ENCODE measurements at regions not wholly inside any gene's neighbourhood (a gene's known extent, or its start where the extent isn't known, plus 50 kb on each side); places are given as distances from the start of the nearest gene placed in this dataset.

DNA sequence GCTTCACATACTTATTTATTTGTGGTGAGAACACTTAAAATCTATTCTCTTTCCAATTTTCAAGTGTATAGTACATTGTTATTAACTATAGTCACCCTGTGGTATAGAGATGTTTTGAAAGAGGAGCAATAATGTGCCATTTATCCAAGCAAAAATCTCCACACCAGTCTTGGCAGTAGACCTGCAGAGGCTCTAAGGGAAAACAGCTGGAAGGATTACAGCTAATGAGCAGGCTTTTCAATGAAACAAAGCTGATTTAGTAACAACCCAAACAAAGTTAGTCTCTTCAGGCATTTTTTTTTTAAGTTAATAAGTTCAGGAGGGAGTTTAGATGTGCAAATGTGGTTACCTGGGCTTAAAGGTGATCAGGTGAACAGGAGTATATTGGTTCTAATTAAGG lies 101.9 kb downstream of the EVX1 start:
- Mint-ChIP-seq H3K27me3 (peaks cover 7% of the 10 kb centered on the region), H3K36me3 (no peaks in the 10 kb centered on the region), H3K4me1 (ENCODE audit: unreplicated experiment) (peaks cover 21% of the 10 kb centered on the region), H3K4me3 (no peak overlapping the region), H3K27ac (no peak overlapping the region), H3K9me3 (no peaks in the 10 kb centered on the region)
- no peak for TF ChIP-seq CTCF (conservative IDR thresholded peaks at IDR 0.05)
- DNase-seq (ENCODE audit: extremely low spot score, unreplicated experiment) = no peak

GRCh38 chr7:27345164-27345887 lies 102.7 kb downstream of the EVX1 start:
- no peaks in the 10 kb centered on the region for H3K36me3 Mint-ChIP-seq
- H3K4me1 Mint-ChIP-seq (ENCODE audit: unreplicated experiment) = peaks cover 21% of the 10 kb centered on the region
- no peak for DNase-seq (ENCODE audit: extremely low spot score, unreplicated experiment)
- no peak overlapping the region for H3K4me3 Mint-ChIP-seq
- no peak overlapping the region for H3K27ac Mint-ChIP-seq
- TF ChIP-seq CTCF (conservative IDR thresholded peaks at IDR 0.05) = no peak
- H3K27me3 Mint-ChIP-seq = peaks cover 7% of the 10 kb centered on the region
- no peaks in the 10 kb centered on the region for H3K9me3 Mint-ChIP-seq

DNA sequence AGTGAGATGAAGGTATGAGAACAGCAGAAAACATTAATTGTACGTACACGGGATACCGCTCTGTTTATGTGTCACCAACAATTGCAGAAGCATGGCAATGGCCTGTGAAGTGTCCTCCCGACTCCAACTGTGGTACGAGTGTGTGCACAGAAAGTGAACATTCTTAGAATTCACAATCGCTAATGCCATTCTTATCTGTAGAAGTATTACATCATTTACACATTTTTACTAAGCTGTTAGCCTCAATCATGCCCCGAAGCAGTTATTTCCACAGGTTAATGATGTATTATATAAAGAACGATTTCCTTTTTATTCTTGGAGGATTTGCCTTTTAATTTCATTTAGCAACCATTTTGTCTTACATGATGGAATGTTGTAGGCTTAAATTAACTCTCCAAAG lies 103.4 kb downstream of the EVX1 start:
- H3K27me3 Mint-ChIP-seq = peaks cover 5% of the 10 kb centered on the region
- H3K9me3 Mint-ChIP-seq = no peaks in the 10 kb centered on the region
- H3K36me3 Mint-ChIP-seq = no peaks in the 10 kb centered on the region
- peaks cover 21% of the 10 kb centered on the region for H3K4me1 Mint-ChIP-seq (ENCODE audit: unreplicated experiment)
- H3K27ac Mint-ChIP-seq = no peak overlapping the region
- no peak overlapping the region for H3K4me3 Mint-ChIP-seq
- TF ChIP-seq CTCF (conservative IDR thresholded peaks at IDR 0.05) = no peak
- DNase-seq (ENCODE audit: extremely low spot score, unreplicated experiment) = no peak

DNA sequence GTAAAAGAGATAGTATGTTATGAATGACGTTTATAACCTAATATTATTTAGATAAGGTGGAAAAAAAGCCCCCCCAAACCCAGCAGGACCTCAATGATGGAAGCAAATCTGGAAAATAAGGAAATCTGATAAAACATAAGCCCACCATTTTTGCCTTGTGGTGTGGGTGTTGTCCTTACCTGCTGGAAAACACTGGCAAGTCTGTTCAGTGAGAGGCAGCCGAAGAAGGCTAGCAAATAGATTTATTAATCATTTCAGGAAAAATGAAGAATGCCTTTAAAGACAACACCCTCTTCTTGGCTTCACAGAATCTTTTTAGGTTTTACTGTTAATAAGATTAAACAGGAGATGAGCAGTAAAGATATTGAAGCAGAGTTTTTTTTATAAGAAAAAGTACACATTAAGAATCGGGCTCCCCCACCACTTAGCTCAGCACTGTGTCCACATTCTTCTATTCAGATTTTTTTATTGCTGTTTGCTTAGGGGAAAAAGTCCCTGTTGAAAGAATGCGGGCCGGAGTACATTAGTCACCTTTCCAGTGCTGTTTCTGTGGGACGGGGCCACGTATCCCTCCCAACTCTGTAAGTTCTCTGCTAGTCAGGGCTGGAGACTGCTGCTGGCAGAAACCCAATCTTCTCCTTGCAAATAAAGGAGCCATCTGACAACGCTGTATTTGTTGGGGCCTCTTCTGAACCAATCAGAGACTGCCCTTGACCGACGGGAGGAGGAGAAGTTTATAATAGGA lies 104.1 kb downstream of the EVX1 start:
- Mint-ChIP-seq H3K36me3 (no peaks in the 10 kb centered on the region), H3K27ac (peak overlapping the region; percentile 74), H3K27me3 (peaks cover 6% of the 10 kb centered on the region), H3K4me1 (ENCODE audit: unreplicated experiment) (peaks cover 21% of the 10 kb centered on the region), H3K9me3 (no peaks in the 10 kb centered on the region), H3K4me3 (peak overlapping the region; percentile 14)
- DNase-seq (ENCODE audit: extremely low spot score, unreplicated experiment) = no peak
- no peak for TF ChIP-seq CTCF (conservative IDR thresholded peaks at IDR 0.05)

DNA sequence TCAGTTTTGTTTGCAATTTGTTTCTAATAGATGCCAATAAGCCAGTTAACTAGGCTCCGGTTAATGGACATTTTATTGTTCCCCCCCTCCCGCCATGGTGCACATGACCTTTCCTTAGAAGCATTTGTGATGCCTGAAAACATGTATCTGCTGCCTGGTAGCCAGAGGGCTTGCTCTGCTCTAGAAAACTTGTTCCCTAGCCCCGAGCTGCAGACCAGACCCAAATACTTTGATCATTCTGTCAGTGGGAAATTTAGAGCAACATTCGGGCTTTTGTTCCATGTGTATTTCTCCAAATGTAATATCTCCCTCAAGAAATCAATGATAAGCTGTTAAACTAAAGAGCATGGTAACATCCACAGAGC lies 104.7 kb downstream of the EVX1 start:
- no peak for TF ChIP-seq CTCF (conservative IDR thresholded peaks at IDR 0.05)
- no peak for DNase-seq (ENCODE audit: extremely low spot score, unreplicated experiment)
- Mint-ChIP-seq H3K4me1 (ENCODE audit: unreplicated experiment) (peaks cover 21% of the 10 kb centered on the region), H3K9me3 (no peaks in the 10 kb centered on the region), H3K27ac (peak overlapping the region; percentile 74), H3K36me3 (no peaks in the 10 kb centered on the region), H3K4me3 (peak overlapping the region; percentile 14), H3K27me3 (peaks cover 4% of the 10 kb centered on the region)

All from type B pancreatic cell (in vitro differentiated cells).